DOHH2 (cell line): ENCODE measurements at regions not wholly inside any gene's neighbourhood (a gene's known extent, or its start where the extent isn't known, plus 50 kb on each side); places are given as distances from the start of the nearest gene placed in this dataset.

Source experiments
- CTCF ChIP-seq: fragments of 200-600 bp; sonication (generic); IDR thresholded peaks from one replicate; pipeline ENCODE4 v1.5.1; 2014; ENCODE audit warnings: antibody characterized with exemption, mild to moderate bottlenecking, low read depth, low read length; ENCODE audit not compliant: poor library complexity, severe bottlenecking
- EZH2phosphoT487 ChIP-seq: fragments of 200-600 bp; sonication (generic); IDR thresholded peaks from 2 replicates; pipeline ENCODE4 v1.6.1; 2017; ENCODE audit warnings: borderline replicate concordance, mild to moderate bottlenecking, antibody characterized with exemption, low read length, moderate library complexity, mixed read lengths

DNA sequence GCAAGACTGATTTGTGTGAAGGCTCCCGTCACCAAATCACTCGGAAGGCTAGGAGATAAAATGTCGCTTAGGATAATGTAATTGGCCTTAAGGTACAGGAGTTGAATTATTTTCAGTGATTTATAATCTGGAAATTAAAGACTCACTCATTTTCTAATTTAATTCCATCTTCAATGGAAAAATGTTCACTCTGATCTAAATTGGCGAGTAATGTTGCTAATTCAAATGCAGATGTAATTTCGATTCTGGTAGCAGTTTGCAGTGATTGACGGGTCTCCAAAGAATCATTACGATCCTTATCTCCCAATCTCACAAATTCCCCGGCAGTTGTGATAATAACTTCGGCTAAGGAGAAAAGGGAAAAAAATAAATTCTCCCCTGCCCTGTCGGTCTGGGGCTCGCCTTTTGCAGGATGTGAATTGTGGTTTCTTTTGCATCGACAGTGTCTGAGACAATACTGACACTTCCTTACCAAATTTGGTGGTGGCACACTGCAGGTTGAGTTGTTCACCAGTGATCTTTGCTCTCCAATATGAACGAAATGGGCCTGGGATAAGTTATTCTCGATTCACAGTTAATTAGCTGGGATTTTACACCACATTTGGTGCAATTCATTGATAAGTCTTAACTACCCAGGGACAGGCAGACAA is 215.1 kb upstream of the GPR26 start:
- TF ChIP-seq CTCF = no peak
- TF ChIP-seq EZH2phosphoT487 = no peak
